H9 (cell line): ENCODE measurements at regions not wholly inside any gene's neighbourhood (a gene's known extent, or its start where the extent isn't known, plus 50 kb on each side); places are given as distances from the start of the nearest gene placed in this dataset.

Experiments
- DNase-seq: peaks from one replicate; pipeline ENCODE4 v3.0.0-alpha.2; 2017
- H2AFZ ChIP-seq: one replicate; pipeline ENCODE4 v1.6.1; 2013; ENCODE audit warnings: mild to moderate bottlenecking, low read length, control low read depth, moderate library complexity
- H2AK5ac ChIP-seq: 2 replicates; pipeline ENCODE4 v1.6.1; 2013; ENCODE audit warnings: low read length, control low read depth, mixed read lengths; ENCODE audit not compliant: insufficient read length
- H2BK120ac ChIP-seq: one replicate; pipeline ENCODE4 v1.6.1; 2013; ENCODE audit warnings: low read depth, mild to moderate bottlenecking, low read length, control low read depth, inconsistent platforms; ENCODE audit not compliant: poor library complexity, severe bottlenecking
- H2BK12ac ChIP-seq: 2 replicates; pipeline ENCODE4 v1.6.1; 2013; ENCODE audit warnings: low read length, control low read depth, mixed read lengths, low read depth; ENCODE audit not compliant: insufficient read length
- H2BK15ac ChIP-seq: 2 replicates; pipeline ENCODE4 v1.6.1; 2013; ENCODE audit warnings: low read depth, low read length, control low read depth
- H2BK20ac ChIP-seq: one replicate; pipeline ENCODE4 v1.6.1; 2013; ENCODE audit warnings: low read depth, mild to moderate bottlenecking, low read length, control low read depth, inconsistent platforms; ENCODE audit not compliant: poor library complexity, severe bottlenecking
- H2BK5ac ChIP-seq: 2 replicates; pipeline ENCODE4 v1.6.1; 2013; ENCODE audit warnings: low read length, control low read depth, mixed read lengths; ENCODE audit not compliant: insufficient read length
- H3K14ac ChIP-seq: 2 replicates; pipeline ENCODE4 v1.6.1; 2013; ENCODE audit warnings: low read length, control low read depth; ENCODE audit not compliant: insufficient read depth
- H3K18ac ChIP-seq: 2 replicates; pipeline ENCODE4 v1.6.1; 2013; ENCODE audit warnings: low read depth, mild to moderate bottlenecking, mixed read lengths, low read length, control low read depth; ENCODE audit not compliant: insufficient read length
- H3K23ac ChIP-seq: 2 replicates; pipeline ENCODE4 v1.6.1; 2013; ENCODE audit warnings: low read length, control low read depth, mixed read lengths, low read depth; ENCODE audit not compliant: insufficient read length
- H3K23me2 ChIP-seq: 2 replicates; pipeline ENCODE4 v1.6.1; 2013; ENCODE audit warnings: low read depth, mild to moderate bottlenecking, mixed read lengths, low read length, control low read depth; ENCODE audit not compliant: insufficient read length, poor library complexity, severe bottlenecking
- H3K27ac ChIP-seq: 2 replicates; pipeline ENCODE4 v1.5.1; 2013; ENCODE audit warnings: low read length, control low read depth, mixed read lengths, low read depth; ENCODE audit not compliant: insufficient read length
- H3K27me3 ChIP-seq: 2 replicates; pipeline ENCODE4 v1.6.1; 2013; ENCODE audit warnings: low read length, control low read depth, inconsistent platforms; ENCODE audit not compliant: insufficient read depth
- H3K4ac ChIP-seq: 2 replicates; pipeline ENCODE4 v1.6.1; 2013; ENCODE audit warnings: low read depth, mild to moderate bottlenecking, control low read depth, inconsistent platforms, low read length, moderate library complexity
- H3K4me1 ChIP-seq: 2 replicates; pipeline ENCODE4 v1.6.1; 2013; ENCODE audit warnings: low read length, control low read depth, inconsistent platforms; ENCODE audit not compliant: insufficient read depth
- H3K4me2 ChIP-seq: 2 replicates; pipeline ENCODE4 v1.6.1; 2013; ENCODE audit warnings: low read length, control low read depth, mixed read lengths; ENCODE audit not compliant: insufficient read length, insufficient read depth
- H3K56ac ChIP-seq: 2 replicates; pipeline ENCODE4 v1.6.1; 2013; ENCODE audit warnings: low read depth, mild to moderate bottlenecking, mixed read lengths, low read length, control low read depth; ENCODE audit not compliant: insufficient read length
- H3K79me1 ChIP-seq: 2 replicates; pipeline ENCODE4 v1.6.1; 2013; ENCODE audit warnings: low read depth, mild to moderate bottlenecking, moderate library complexity, low read length, control low read depth, inconsistent platforms; ENCODE audit not compliant: insufficient read depth, poor library complexity, severe bottlenecking
- H3K79me2 ChIP-seq: 2 replicates; pipeline ENCODE4 v1.6.1; 2013; ENCODE audit warnings: low read length, control low read depth, inconsistent platforms; ENCODE audit not compliant: insufficient read depth
- H3K9ac ChIP-seq: 2 replicates; pipeline ENCODE4 v1.6.1; 2013; ENCODE audit warnings: low read length, control low read depth, mixed read lengths; ENCODE audit not compliant: insufficient read length; ENCODE audit errors: extremely low read depth
- H3K9me3 ChIP-seq: one replicate; pipeline ENCODE4 v1.6.1; 2013; ENCODE audit warnings: low read depth, low read length, inconsistent platforms; ENCODE audit not compliant: control insufficient read depth
- H3T11ph ChIP-seq: one replicate; pipeline ENCODE4 v1.6.1; 2013; ENCODE audit warnings: mild to moderate bottlenecking, low read length, control low read depth, inconsistent platforms
- H4K20me1 ChIP-seq: one replicate; pipeline ENCODE4 v1.6.1; 2013; ENCODE audit not compliant: control insufficient read depth, insufficient read length, insufficient read depth
- H4K5ac ChIP-seq: 2 replicates; pipeline ENCODE4 v1.6.1; 2013; ENCODE audit warnings: low read depth, mild to moderate bottlenecking, mixed read lengths, low read length, control low read depth; ENCODE audit not compliant: insufficient read length
- H4K8ac ChIP-seq: replicated peaks from 2 replicates; pipeline ENCODE4 v1.6.1; 2013; ENCODE audit warnings: low read length, control low read depth, mixed read lengths, low read depth; ENCODE audit not compliant: insufficient read length
- H4K91ac ChIP-seq: 2 replicates; pipeline ENCODE4 v1.6.1; 2013; ENCODE audit warnings: low read depth, mild to moderate bottlenecking, moderate library complexity, mixed read lengths, low read length, control low read depth; ENCODE audit not compliant: insufficient read length
- H3K27ac Mint-ChIP-seq, 3 experiments: 2 replicates in 2 of 3; 3 replicates in 1 of 3; pipeline ENCODE4 v1.8.0; 2020 to 2021; ENCODE audit warnings: mixed read lengths in 3 of 3, mild to moderate bottlenecking in 1 of 3, moderate library complexity in 1 of 3
- H3K27me3 Mint-ChIP-seq: 2 replicates; pipeline ENCODE4 v1.8.0; 2021; ENCODE audit warnings: low read depth, mild to moderate bottlenecking, moderate library complexity, mixed read lengths
- H3K36me3 Mint-ChIP-seq, 3 experiments: 2 replicates in 2 of 3; 3 replicates in 1 of 3; pipeline ENCODE4 v1.8.0; 2020 to 2021; ENCODE audit warnings: low read depth in 3 of 3, mixed read lengths in 3 of 3; ENCODE audit not compliant: insufficient read depth in 1 of 3
- H3K4me1 Mint-ChIP-seq, 2 experiments: 2 replicates each; pipeline ENCODE4 v1.8.0; 2020; ENCODE audit warnings: mixed read lengths in 2 of 2
- H3K4me3 Mint-ChIP-seq, 2 experiments: 2 replicates in 1 of 2; 3 replicates in 1 of 2; pipeline ENCODE4 v1.8.0; 2020 to 2021; ENCODE audit warnings: mild to moderate bottlenecking in 2 of 2, mixed read lengths in 2 of 2, moderate library complexity in 1 of 2
- H3K9me3 Mint-ChIP-seq, 2 experiments: 2 replicates in 1 of 2; 3 replicates in 1 of 2; pipeline ENCODE4 v1.8.0; 2020; ENCODE audit warnings: mild to moderate bottlenecking in 2 of 2, mixed read lengths in 2 of 2, moderate library complexity in 1 of 2
- CTCF ChIP-seq: fragments of 200-600 bp; sonication (generic); conservative IDR thresholded peaks from 3 replicates; pipeline ENCODE4 v1.8.0; 2021; ENCODE audit warnings: antibody characterized with exemption, mild to moderate bottlenecking
- WGBS: extraction: QIAGEN DNeasy Blood & Tissue Kit; methylation state at CpG from one replicate; pipeline ENCODE4 v1.1.7; 2013; ENCODE audit warnings: missing lambda C conversion rate, low lambda C conversion rate, mixed read lengths; ENCODE audit not compliant: insufficient read length; ENCODE audit errors: extremely low coverage; 5-methylcytosine and 5-hydroxymethylcytosine counted together

GRCh38 chr13:112204346-112205327 lies 137.7 kb downstream of the SOX1 start:
- no peak overlapping the region for H3T11ph ChIP-seq
- no peaks in the 10 kb centered on the region; the same call in 1 of the 2 replicates for H3K4me1 ChIP-seq
- H3K56ac ChIP-seq, result no peak overlapping the region
- no peak overlapping the region for H4K91ac ChIP-seq
- Mint-ChIP-seq H3K4me3 (peak overlapping the region; percentile 44 to 73), H3K36me3 (no peaks in the 10 kb centered on the region), H3K9me3 (peaks cover 0 to 4% of the 10 kb centered on the region in 2 experiments; a peak in 1 of 5 replicates), H3K4me1 (peaks cover 29 to 51% of the 10 kb centered on the region in 2 experiments), H3K27ac (no peak overlapping the region), H3K27me3 (peaks cover 72% of the 10 kb centered on the region)
- no peak overlapping the region for H3K4ac ChIP-seq
- no peaks in the 10 kb centered on the region for H3K79me2 ChIP-seq
- no peak overlapping the region for H2BK5ac ChIP-seq
- no peak for TF ChIP-seq CTCF
- no peak overlapping the region for H3K18ac ChIP-seq
- H4K8ac ChIP-seq, result no peak overlapping the region
- peaks cover 7% of the 10 kb centered on the region for H3K23me2 ChIP-seq
- no peak overlapping the region for H2BK12ac ChIP-seq
- H3K9me3 ChIP-seq, result no peaks in the 10 kb centered on the region
- no CpG with 5 or more reads among the region's 33 CpGs for WGBS
- H3K14ac ChIP-seq, result no peak overlapping the region
- no peak overlapping the region for H3K27ac ChIP-seq
- H2BK120ac ChIP-seq, result no peak overlapping the region
- peak; percentile 69 for DNase-seq
- H3K27me3 ChIP-seq, result peaks cover 15% of the 10 kb centered on the region; the same call in 1 of the 2 replicates
- H2BK15ac ChIP-seq, result no peak overlapping the region
- H3K79me1 ChIP-seq, result no peaks in the 10 kb centered on the region
- peak overlapping the region; percentile 60 for H3K4me2 ChIP-seq
- H3K9ac ChIP-seq, result no peak overlapping the region
- no peak overlapping the region for H2AK5ac ChIP-seq
- H2AFZ ChIP-seq, result peak overlapping the region; percentile 5
- no peak overlapping the region for H4K5ac ChIP-seq
- H2BK20ac ChIP-seq, result no peak overlapping the region
- H4K20me1 ChIP-seq, result peaks cover 2% of the 10 kb centered on the region
- H3K23ac ChIP-seq, result no peak overlapping the region
